ENCODE measurements at regions not wholly inside any gene's neighbourhood (a gene's known extent, or its start where the extent isn't known, plus 50 kb on each side); places are given as distances from the start of the nearest gene placed in this dataset.

DNA sequence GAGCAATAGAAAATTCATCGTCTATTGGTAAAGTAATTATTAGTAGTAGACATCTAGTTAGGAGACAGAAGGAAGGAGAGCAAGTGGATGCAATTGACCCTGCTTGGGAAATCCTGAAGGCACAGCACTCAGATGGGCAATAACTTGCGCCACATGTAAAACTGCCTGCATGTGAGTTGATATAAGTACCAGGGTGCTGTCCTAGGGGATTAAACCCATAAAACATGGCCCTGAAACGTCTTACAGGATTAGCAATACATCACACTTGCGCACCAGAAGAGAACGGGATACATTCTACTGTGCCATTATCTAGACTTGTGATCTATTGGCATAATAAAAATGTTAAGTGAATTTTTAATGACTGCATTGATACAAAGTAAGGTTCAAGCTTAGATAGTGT is 277.5 kb upstream of the LYPLAL1 start:
- no peak overlapping the region for H3K27ac ChIP-seq (ENCODE audit: low read depth, low read length)
- no peaks in the 10 kb centered on the region for H3K36me3 ChIP-seq (ENCODE audit: insufficient read depth, low read length)
- no peak overlapping the region for H3K9ac ChIP-seq (ENCODE audit: low read length)
- H3K9me3 ChIP-seq (ENCODE audit: low read length), result no peaks in the 10 kb centered on the region
- peaks cover 6% of the 10 kb centered on the region for H3K4me1 ChIP-seq (ENCODE audit: insufficient read depth, low read length)
- no peak overlapping the region for H3K4me3 ChIP-seq (ENCODE audit: low read depth in 1 of 2, low read length in 2 of 2)
- no peaks in the 10 kb centered on the region for H3K27me3 ChIP-seq (ENCODE audit: control insufficient read depth in 1 of 2, insufficient read depth in 2 of 2, low read length in 2 of 2)

DNA sequence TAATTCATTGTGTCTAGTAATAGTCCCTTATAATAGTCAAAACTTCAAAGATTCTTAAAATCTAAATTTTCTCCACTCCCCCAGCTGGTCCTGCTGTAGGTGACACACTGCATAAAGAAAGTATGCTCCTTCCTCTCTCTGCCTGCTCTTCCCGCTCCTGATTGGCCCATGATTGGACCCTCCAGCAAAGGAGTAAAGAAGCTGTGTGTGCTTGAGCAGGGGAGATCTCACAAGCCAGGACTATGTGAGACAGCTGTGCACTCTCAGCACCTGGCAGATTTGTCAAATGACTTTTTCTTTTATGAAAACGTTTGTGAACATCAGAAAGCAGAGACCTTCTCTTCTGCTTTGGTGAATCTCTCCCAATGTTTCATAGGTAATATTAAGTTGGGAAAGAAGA is 274.8 kb upstream of the LYPLAL1 start:
- H3K9ac ChIP-seq (ENCODE audit: low read length), result no peak overlapping the region
- H3K27me3 ChIP-seq (ENCODE audit: control insufficient read depth in 1 of 2, insufficient read depth in 2 of 2, low read length in 2 of 2), result no peaks in the 10 kb centered on the region
- H3K4me1 ChIP-seq (ENCODE audit: insufficient read depth, low read length), result no peaks in the 10 kb centered on the region
- H3K4me3 ChIP-seq (ENCODE audit: low read depth in 1 of 2, low read length in 2 of 2), result no peak overlapping the region
- no peaks in the 10 kb centered on the region for H3K9me3 ChIP-seq (ENCODE audit: low read length)
- H3K27ac ChIP-seq (ENCODE audit: low read depth, low read length), result no peak overlapping the region
- no peaks in the 10 kb centered on the region for H3K36me3 ChIP-seq (ENCODE audit: insufficient read depth, low read length)

DNA sequence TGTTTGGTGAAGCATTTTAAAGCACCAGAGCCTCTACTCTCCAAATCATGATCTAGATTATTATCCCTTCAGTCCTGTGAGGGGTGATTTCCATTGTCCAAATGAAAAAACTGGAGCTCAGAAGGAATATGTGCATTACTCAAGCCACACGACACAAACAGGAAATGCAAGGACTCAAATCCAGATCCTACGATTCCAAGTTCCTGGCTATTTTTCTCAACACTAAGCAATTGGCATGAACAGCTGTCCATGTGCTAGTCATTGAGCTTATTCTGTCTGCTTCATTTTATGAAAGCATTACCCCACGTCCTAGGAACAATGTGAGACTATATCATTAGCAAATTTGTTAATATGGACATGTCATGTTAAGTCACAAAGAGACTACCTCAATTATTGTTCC is 273.1 kb upstream of the LYPLAL1 start:
- Histone ChIP-seq H3K27ac (ENCODE audit: low read depth, low read length) (no peak overlapping the region), H3K27me3 (ENCODE audit: control insufficient read depth in 1 of 2, insufficient read depth in 2 of 2, low read length in 2 of 2) (no peaks in the 10 kb centered on the region), H3K9ac (ENCODE audit: low read length) (no peak overlapping the region), H3K36me3 (ENCODE audit: insufficient read depth, low read length) (no peaks in the 10 kb centered on the region), H3K4me1 (ENCODE audit: insufficient read depth, low read length) (no peaks in the 10 kb centered on the region), H3K4me3 (ENCODE audit: low read depth in 1 of 2, low read length in 2 of 2) (no peak overlapping the region), H3K9me3 (ENCODE audit: low read length) (no peaks in the 10 kb centered on the region)

DNA sequence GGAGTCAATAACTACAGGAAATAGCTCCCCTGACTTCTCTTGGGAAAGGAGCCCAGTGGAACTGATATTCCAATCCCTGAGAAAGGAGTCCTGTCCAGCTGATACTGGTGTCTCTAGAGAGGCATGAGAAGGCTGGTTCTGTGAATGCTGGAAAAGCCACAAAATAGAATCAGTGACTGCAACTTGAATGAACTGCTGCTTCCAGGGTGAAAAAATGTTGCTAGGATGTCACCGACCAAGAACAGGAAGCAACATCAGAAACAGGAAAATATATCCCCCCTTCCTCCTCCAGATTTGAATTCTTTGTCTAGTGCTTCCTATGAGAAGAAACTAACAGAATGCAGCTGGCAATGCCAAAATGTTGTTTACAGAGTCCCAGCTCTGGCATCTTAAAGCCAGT is 269.3 kb upstream of the LYPLAL1 start:
- no peak overlapping the region for H3K9ac ChIP-seq (ENCODE audit: low read length)

DNA sequence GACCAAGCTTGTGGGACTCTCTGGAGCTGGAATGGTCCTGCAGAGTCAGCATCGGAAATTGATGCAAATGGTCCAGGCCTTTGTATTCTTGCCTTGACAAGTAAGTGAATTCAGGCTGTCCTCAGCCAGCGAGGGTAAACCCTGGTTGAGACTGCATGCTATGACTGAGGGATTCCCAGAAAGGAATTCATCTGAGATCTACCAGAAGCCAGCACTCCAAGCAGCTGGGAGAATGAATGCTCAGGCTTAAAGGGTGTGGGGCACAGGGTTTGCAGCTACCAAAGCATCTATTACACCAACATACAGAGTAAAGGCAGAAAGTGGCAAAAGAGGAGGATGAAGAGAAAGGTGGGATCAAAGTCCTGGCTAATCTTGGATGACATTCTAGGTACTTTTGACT is 257.0 kb upstream of the LYPLAL1 start:
- H3K36me3 ChIP-seq (ENCODE audit: insufficient read depth, low read length), result no peaks in the 10 kb centered on the region
- no peak overlapping the region for H3K4me3 ChIP-seq (ENCODE audit: low read depth in 1 of 2, low read length in 2 of 2)
- H3K27ac ChIP-seq (ENCODE audit: low read depth, low read length), result no peak overlapping the region
- H3K27me3 ChIP-seq (ENCODE audit: control insufficient read depth in 1 of 2, insufficient read depth in 2 of 2, low read length in 2 of 2), result no peaks in the 10 kb centered on the region
- no peaks in the 10 kb centered on the region for H3K9me3 ChIP-seq (ENCODE audit: low read length)
- H3K9ac ChIP-seq (ENCODE audit: low read length), result no peak overlapping the region
- H3K4me1 ChIP-seq (ENCODE audit: insufficient read depth, low read length), result no peaks in the 10 kb centered on the region

More for the DNA sequence above, 269.3 kb upstream of the LYPLAL1 start:
- no peaks in the 10 kb centered on the region for H3K4me1 ChIP-seq (ENCODE audit: insufficient read depth, low read length)
- no peak overlapping the region for H3K4me3 ChIP-seq (ENCODE audit: low read depth in 1 of 2, low read length in 2 of 2)
- no peaks in the 10 kb centered on the region for H3K36me3 ChIP-seq (ENCODE audit: insufficient read depth, low read length)
- no peaks in the 10 kb centered on the region for H3K9me3 ChIP-seq (ENCODE audit: low read length)
- no peak overlapping the region for H3K27ac ChIP-seq (ENCODE audit: low read depth, low read length)
- no peaks in the 10 kb centered on the region for H3K27me3 ChIP-seq (ENCODE audit: control insufficient read depth in 1 of 2, insufficient read depth in 2 of 2, low read length in 2 of 2)

DNA sequence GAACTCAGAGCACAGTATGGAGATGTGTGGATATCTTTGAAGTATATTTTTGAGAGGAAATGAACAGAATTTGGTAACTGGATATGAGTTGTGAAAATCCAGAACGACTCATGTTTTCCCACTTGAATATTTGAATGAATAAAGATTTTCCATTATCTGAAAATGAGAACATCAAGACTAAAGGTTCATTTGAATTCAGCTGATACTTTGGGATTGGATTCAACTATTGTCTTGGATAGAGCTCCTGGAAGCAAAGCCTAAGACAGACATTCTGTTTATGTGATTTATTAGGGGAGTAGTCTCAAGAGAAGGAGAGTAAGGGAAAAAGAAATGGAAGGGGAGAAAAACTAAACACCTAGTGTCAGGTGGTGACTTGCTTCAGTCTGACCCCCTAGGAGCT is 256.0 kb upstream of the LYPLAL1 start:
- Histone ChIP-seq H3K4me3 (ENCODE audit: low read depth in 1 of 2, low read length in 2 of 2) (no peak overlapping the region), H3K9me3 (ENCODE audit: low read length) (no peaks in the 10 kb centered on the region), H3K9ac (ENCODE audit: low read length) (no peak overlapping the region), H3K4me1 (ENCODE audit: insufficient read depth, low read length) (no peaks in the 10 kb centered on the region), H3K27ac (ENCODE audit: low read depth, low read length) (no peak overlapping the region), H3K27me3 (ENCODE audit: control insufficient read depth in 1 of 2, insufficient read depth in 2 of 2, low read length in 2 of 2) (no peaks in the 10 kb centered on the region), H3K36me3 (ENCODE audit: insufficient read depth, low read length) (no peaks in the 10 kb centered on the region)

DNA sequence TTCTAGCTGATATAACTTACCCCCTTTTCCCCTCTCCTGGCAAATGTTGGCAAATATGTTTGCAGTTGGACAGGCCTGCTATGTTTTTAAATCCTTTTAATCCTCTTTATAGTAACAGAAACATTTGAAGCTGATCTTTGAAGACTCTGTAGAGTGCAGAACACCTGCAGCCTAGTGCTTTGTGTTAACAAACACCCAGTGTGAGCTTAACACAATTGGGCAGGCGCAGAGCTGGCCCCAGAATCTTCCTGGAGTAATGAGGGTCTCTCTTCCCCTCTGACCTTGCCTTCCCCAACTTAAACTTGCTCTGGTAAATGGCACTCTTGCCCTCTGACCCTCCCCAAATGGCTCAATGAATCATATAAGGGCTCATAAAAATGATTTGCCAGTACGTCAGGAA is 247.9 kb upstream of the LYPLAL1 start:
- no peak overlapping the region for H3K4me3 ChIP-seq (ENCODE audit: low read depth in 1 of 2, low read length in 2 of 2)
- H3K9me3 ChIP-seq (ENCODE audit: low read length), result no peaks in the 10 kb centered on the region
- no peaks in the 10 kb centered on the region for H3K27me3 ChIP-seq (ENCODE audit: control insufficient read depth in 1 of 2, insufficient read depth in 2 of 2, low read length in 2 of 2)
- no peak overlapping the region for H3K9ac ChIP-seq (ENCODE audit: low read length)
- no peaks in the 10 kb centered on the region for H3K36me3 ChIP-seq (ENCODE audit: insufficient read depth, low read length)
- H3K27ac ChIP-seq (ENCODE audit: low read depth, low read length), result no peak overlapping the region
- H3K4me1 ChIP-seq (ENCODE audit: insufficient read depth, low read length), result no peaks in the 10 kb centered on the region

DNA sequence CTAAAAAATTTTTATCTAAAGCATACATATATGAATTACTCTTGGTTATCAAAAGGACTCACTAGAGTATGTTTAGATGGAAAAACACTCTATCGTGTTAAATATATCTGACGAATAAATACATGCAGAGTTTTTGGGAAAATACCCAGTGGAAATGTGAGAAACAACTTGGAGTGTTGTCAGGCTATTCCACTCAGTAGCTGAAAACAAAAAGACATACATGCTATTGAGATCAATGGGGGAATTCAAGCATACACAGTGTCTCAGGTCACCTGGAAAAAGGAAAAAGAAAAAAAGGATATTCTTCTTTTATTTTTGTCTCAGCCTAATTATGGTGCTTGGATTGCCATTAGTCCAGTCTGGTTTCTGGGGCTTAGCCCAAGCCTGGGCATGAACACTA is 247.0 kb upstream of the LYPLAL1 start:
- Histone ChIP-seq H3K36me3 (ENCODE audit: insufficient read depth, low read length) (no peaks in the 10 kb centered on the region), H3K4me1 (ENCODE audit: insufficient read depth, low read length) (no peaks in the 10 kb centered on the region), H3K9ac (ENCODE audit: low read length) (no peak overlapping the region), H3K27me3 (ENCODE audit: control insufficient read depth in 1 of 2, insufficient read depth in 2 of 2, low read length in 2 of 2) (no peaks in the 10 kb centered on the region), H3K27ac (ENCODE audit: low read depth, low read length) (no peak overlapping the region), H3K9me3 (ENCODE audit: low read length) (no peaks in the 10 kb centered on the region), H3K4me3 (ENCODE audit: low read depth in 1 of 2, low read length in 2 of 2) (no peak overlapping the region)

DNA sequence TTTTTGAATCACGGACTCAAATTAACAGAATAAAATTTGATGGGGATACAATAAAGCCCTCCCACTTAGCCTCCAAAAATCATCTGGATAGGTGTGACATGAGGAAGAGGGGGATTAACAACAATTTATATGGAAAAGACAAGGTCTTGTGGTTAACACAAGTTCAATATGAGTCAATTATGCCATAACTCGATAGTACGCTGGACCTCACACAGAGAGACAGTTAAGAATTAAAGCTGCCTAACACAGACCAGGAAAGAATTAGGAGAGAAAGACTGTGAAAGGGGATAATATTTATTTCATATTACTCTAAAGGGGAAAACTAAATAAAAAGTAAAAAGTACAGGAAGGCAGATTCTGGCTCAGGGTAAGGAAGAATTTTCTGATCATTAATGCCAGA is 243.7 kb upstream of the LYPLAL1 start:
- Histone ChIP-seq H3K9me3 (ENCODE audit: low read length) (no peaks in the 10 kb centered on the region), H3K4me1 (ENCODE audit: insufficient read depth, low read length) (no peaks in the 10 kb centered on the region), H3K9ac (ENCODE audit: low read length) (no peak overlapping the region), H3K27me3 (ENCODE audit: control insufficient read depth in 1 of 2, insufficient read depth in 2 of 2, low read length in 2 of 2) (no peaks in the 10 kb centered on the region), H3K27ac (ENCODE audit: low read depth, low read length) (no peak overlapping the region), H3K36me3 (ENCODE audit: insufficient read depth, low read length) (no peaks in the 10 kb centered on the region), H3K4me3 (ENCODE audit: low read depth in 1 of 2, low read length in 2 of 2) (no peak overlapping the region)

DNA sequence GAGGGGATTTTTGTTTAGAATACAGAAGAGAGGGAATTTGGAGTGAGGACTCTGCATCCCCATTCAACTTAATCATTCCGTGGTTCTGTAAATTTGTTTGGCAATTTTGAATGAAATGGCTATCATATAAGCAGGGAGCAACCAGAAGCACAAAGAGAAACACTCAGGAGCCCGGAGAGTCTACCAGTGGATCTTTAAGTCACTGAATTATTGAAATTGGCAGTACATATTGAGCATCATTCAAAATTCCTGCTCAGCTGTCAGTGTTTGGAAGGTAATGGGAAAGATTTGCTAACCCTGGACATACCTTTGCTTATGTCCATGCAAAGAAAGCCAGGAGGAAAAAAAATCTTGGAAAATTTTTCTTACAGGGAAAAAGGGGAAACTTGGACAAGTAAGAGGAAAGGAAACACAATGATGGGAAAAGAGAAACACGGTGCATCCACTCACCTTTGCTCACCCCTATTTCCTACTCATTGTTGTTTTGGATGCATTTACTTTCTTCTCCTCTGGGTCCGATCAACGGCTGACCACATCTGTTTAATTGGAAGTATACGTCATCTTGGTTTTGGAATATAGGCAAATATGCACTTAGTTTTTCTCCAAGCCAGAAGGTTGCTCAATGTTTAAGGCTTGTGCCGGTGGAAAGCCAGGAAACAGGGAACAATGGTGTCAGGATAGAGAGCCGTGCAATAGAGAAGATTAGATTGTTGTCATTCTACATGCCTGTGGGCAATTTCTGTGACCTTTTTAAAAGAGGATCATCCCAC is 243.0 kb upstream of the LYPLAL1 start:
- H3K9ac ChIP-seq (ENCODE audit: low read length), result no peak overlapping the region
- no peaks in the 10 kb centered on the region for H3K4me1 ChIP-seq (ENCODE audit: insufficient read depth, low read length)
- no peak overlapping the region for H3K27ac ChIP-seq (ENCODE audit: low read depth, low read length)
- no peaks in the 10 kb centered on the region for H3K9me3 ChIP-seq (ENCODE audit: low read length)
- no peak overlapping the region for H3K4me3 ChIP-seq (ENCODE audit: low read depth in 1 of 2, low read length in 2 of 2)
- H3K27me3 ChIP-seq (ENCODE audit: control insufficient read depth in 1 of 2, insufficient read depth in 2 of 2, low read length in 2 of 2), result no peaks in the 10 kb centered on the region
- no peaks in the 10 kb centered on the region for H3K36me3 ChIP-seq (ENCODE audit: insufficient read depth, low read length)

DNA sequence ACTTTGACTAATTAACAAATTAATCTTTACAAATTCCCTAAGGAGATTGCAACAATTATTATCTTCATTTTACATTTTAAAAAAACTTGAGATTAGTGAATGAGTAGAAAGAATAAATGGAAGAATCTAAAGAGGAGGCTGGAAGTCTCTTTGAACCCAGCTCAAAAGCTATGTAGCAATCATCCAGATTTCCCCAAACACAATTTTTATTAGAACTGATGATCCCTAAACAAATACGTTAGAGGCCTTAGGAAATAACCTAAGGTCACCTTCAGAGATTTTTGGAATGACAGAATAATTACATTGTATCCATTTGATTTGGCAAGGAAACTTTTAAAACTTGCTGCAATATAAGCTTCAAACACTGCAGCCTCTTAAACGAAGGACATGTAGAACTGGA is 242.4 kb upstream of the LYPLAL1 start:
- no peaks in the 10 kb centered on the region for H3K9me3 ChIP-seq (ENCODE audit: low read length)
- no peak overlapping the region for H3K27ac ChIP-seq (ENCODE audit: low read depth, low read length)
- H3K4me3 ChIP-seq (ENCODE audit: low read depth in 1 of 2, low read length in 2 of 2), result no peak overlapping the region
- H3K27me3 ChIP-seq (ENCODE audit: control insufficient read depth in 1 of 2, insufficient read depth in 2 of 2, low read length in 2 of 2), result no peaks in the 10 kb centered on the region
- no peaks in the 10 kb centered on the region for H3K4me1 ChIP-seq (ENCODE audit: insufficient read depth, low read length)
- H3K9ac ChIP-seq (ENCODE audit: low read length), result no peak overlapping the region
- H3K36me3 ChIP-seq (ENCODE audit: insufficient read depth, low read length), result no peaks in the 10 kb centered on the region

DNA sequence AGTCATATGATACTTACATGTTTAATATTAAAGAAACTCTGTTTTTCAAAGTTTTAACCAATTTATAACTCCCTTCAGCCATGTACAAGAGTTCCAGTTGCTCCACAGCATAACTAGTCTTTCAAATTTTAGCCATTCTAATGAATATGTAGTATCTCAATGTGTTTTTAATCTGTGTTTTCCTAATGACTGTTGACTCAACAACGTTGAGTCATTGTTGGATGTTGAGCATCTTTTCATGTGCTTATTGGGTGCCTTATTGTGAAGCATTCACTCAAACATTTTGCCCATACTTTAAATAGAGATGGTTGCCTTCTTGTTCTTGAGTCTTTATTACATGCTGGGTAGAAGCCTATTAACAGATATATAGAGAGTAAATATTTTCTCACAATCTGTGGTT is 240.2 kb upstream of the LYPLAL1 start:
- no peak overlapping the region for H3K9ac ChIP-seq (ENCODE audit: low read length)
- no peaks in the 10 kb centered on the region for H3K27me3 ChIP-seq (ENCODE audit: control insufficient read depth in 1 of 2, insufficient read depth in 2 of 2, low read length in 2 of 2)
- H3K4me3 ChIP-seq (ENCODE audit: low read depth in 1 of 2, low read length in 2 of 2), result no peak overlapping the region
- H3K27ac ChIP-seq (ENCODE audit: low read depth, low read length), result no peak overlapping the region
- no peaks in the 10 kb centered on the region for H3K4me1 ChIP-seq (ENCODE audit: insufficient read depth, low read length)
- no peaks in the 10 kb centered on the region for H3K36me3 ChIP-seq (ENCODE audit: insufficient read depth, low read length)
- no peaks in the 10 kb centered on the region for H3K9me3 ChIP-seq (ENCODE audit: low read length)
